GM12875 (cell line): ENCODE measurements at regions not wholly inside any gene's neighbourhood (a gene's known extent, or its start where the extent isn't known, plus 50 kb on each side); places are given as distances from the start of the nearest gene placed in this dataset.

Source experiments
- H3K4me3 ChIP-seq: one replicate; pipeline ENCODE4 v1.5.1; 2011; ENCODE audit warnings: low read depth, low read length, control low read depth
- CTCF ChIP-seq: IDR thresholded peaks from 2 replicates; pipeline ENCODE4 v1.5.1; 2011; ENCODE audit warnings: low read depth, mild to moderate bottlenecking, control low read depth, inconsistent platforms, low read length, moderate library complexity, borderline replicate concordance; ENCODE audit not compliant: insufficient read depth

DNA sequence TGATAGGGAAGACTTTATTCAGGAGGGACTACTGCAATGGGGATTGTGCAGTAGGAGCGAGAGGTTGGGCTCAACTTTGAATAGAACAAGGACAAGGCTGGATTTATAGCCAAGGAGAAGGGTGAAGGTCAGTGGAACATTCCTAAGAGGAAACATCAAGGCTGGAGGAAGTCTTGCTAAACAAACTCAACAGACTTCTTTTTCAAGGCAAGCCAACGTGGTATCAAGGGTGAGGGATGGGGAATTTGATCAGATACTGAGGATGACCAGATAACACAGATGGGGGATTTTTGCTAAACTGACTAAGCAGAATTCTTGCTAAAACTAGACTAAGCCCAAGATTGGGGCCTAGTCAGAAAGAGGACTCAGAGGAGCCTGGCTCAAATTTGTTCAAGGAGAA lies 107.3 kb downstream of the DUSP10 start:
- H3K4me3 ChIP-seq = no peak overlapping the region
- no peak for TF ChIP-seq CTCF

DNA sequence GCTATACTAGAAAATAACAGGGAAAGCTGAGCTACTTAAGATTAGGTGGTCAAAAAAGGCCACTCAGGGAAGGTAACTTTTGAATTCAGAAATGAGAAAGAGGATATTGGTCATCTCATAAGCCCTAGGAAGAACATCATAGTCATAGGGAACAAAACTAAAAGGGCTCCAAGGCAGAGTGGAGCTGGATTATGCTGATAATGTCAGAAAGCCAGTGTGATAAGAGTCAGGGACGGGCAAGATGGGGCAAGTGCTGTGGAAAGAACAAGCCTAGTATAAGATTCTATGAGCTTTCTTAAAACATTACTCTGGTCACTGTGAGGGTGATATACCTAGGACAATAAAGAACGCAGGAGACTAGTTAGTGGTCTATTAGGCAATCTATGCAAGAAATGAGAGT lies 106.6 kb downstream of the DUSP10 start:
- H3K4me3 ChIP-seq = no peak overlapping the region
- TF ChIP-seq CTCF = no peak

DNA sequence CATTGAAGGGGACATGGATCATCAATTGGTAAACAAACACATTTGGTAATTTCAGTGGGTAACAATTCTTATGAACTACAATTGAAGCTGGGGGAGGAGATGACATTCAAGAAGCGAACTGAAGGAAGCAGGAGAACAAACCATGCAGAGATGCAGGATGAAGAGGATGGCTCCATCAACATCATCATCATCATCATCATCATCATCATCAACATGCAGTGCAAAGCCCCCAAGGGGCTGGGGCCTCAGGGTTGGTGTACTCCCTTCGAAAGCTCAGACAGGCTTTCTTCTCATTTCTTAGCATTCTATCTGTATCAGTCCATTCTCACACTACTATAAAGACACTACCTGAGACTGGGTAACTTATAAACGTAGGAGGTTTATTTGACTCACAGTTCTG lies 105.8 kb downstream of the DUSP10 start:
- TF ChIP-seq CTCF = no peak
- H3K4me3 ChIP-seq = no peak overlapping the region

GRCh38 chr1:221636967-221637366 lies 104.9 kb downstream of the DUSP10 start:
- no peak for TF ChIP-seq CTCF
- H3K4me3 ChIP-seq = no peak overlapping the region

DNA sequence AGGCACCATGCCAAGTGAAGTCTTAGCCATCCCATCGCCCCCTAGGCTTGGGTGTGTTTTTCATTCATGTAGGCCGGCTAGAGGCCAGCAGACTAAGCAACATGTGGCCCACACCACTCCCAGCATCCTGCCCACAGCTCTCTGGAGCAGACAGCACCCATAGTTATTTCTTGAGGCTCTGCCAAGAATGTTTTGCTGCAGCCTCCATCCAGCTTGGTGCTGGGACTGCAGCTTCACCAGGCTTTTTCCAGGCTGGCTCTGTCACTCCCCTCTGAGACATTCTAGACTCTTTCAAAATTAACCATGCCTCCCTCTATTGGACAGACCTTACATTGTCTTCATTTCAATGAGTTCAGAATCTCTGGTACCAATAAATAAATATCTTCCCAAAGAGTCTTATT lies 104.2 kb downstream of the DUSP10 start:
- TF ChIP-seq CTCF = no peak
- H3K4me3 ChIP-seq = no peak overlapping the region

DNA sequence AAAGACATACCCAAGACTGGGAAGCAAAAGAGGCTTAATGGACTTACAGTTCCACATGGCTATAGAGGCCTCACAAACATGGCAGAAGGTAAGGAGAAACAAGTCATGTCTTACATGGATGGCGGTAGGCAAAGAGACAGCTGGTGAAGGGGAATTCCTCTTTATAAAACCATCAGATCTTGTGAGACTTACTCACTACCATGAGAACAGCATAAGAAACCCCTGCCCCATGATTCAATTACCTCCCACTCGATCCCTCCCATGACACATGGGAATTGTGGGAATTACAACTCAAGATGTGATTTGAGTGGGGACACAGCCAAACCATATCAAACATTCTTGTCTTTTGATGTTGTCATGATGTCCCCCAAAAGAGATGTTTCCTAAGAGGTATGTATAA lies 103.3 kb downstream of the DUSP10 start:
- H3K4me3 ChIP-seq = no peak overlapping the region
- TF ChIP-seq CTCF = no peak

DNA sequence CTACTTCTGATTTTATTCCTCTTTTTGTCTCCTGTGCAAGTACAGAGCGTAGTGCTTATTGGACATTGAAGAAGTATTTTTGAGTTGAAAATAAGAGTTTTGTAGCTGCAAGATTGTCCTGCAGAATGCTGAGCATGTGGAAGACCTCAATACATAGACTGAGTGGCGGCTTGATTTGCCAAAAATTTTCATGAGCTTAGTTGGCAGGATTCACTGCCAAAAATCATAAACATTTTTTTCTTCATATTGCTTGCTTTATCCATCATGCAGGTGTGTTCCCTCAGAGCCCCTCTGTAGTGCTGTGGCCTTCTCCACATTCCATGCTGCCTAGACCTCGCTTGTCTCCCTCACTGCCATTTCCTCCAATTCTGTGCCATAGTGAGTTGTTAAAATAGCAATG lies 100.1 kb downstream of the DUSP10 start:
- no peak for TF ChIP-seq CTCF
- H3K4me3 ChIP-seq = no peak overlapping the region
